ENCODE measurements at regions not wholly inside any gene's neighbourhood (a gene's known extent, or its start where the extent isn't known, plus 50 kb on each side); places are given as distances from the start of the nearest gene placed in this dataset.
A peak's percentile ranks its signal among the peaks of the same experiment; 100 is the strongest.

GRCh38 chr12:7582796-7583195 is 79.2 kb upstream of the CD163 start:
- Histone ChIP-seq H3K9me3 (peaks cover 0 to 19% (median 3%) of the 10 kb centered on the region in 12 donors), H3K4me3 (no peak overlapping the region), H3K4me1 (no peaks in the 10 kb centered on the region), H3K27me3 (no peaks in the 10 kb centered on the region), H3K27ac (no peak overlapping the region), H3K36me3 (no peaks in the 10 kb centered on the region)
- WGBS, 4 donors: 65 to 77% (median 75%) methylated on average over 2 of the region's 2 CpGs
- intact Hi-C loops (cut with DNase I): no loop called here
- DNase-seq (no peak), ATAC-seq (no peak)
- TF ChIP-seq POLR2A (IDR thresholded peaks at IDR 0.05) (no peak), CTCF (IDR thresholded peaks at IDR 0.05) (no peak)

GRCh38 chr12:7581625-7582024 is 78.0 kb upstream of the CD163 start:
- no peak overlapping the region for H3K27ac ChIP-seq
- no peaks in the 10 kb centered on the region for H3K27me3 ChIP-seq
- intact Hi-C loops (cut with DNase I): no loop called here
- TF ChIP-seq CTCF (IDR thresholded peaks at IDR 0.05) (no peak), POLR2A (IDR thresholded peaks at IDR 0.05) (no peak)
- ATAC-seq (no peak), DNase-seq (no peak)
- H3K9me3 ChIP-seq: peaks cover 0 to 14% (median 3%) of the 10 kb centered on the region in 12 donors
- H3K4me1 ChIP-seq: no peaks in the 10 kb centered on the region
- H3K36me3 ChIP-seq: no peaks in the 10 kb centered on the region
- no peak overlapping the region for H3K4me3 ChIP-seq

- intact Hi-C loops (cut with DNase I): no loop called here
- H3K4me3 ChIP-seq: no peak overlapping the region
- H3K9me3 ChIP-seq: peaks cover 0 to 14% (median 3%) of the 10 kb centered on the region in 12 donors
- ATAC-seq: no peak
- no peaks in the 10 kb centered on the region for H3K4me1 ChIP-seq
- no peak overlapping the region for H3K27ac ChIP-seq
- H3K27me3 ChIP-seq: no peaks in the 10 kb centered on the region
- TF ChIP-seq POLR2A (IDR thresholded peaks at IDR 0.05): no peak
- no peak for TF ChIP-seq CTCF (IDR thresholded peaks at IDR 0.05)
- H3K36me3 ChIP-seq: no peaks in the 10 kb centered on the region
- WGBS, 4 donors: 32 to 35% (median 33%) methylated on average over 2 of the region's 2 CpGs
- no peak for DNase-seq
Measured at GRCh38 chr12:7581046-7581445, 77.5 kb upstream of the CD163 start.

- H3K27me3 ChIP-seq: no peaks in the 10 kb centered on the region
- H3K9me3 ChIP-seq: no peaks in the 10 kb centered on the region
- DNase-seq (peak in 2 of 5 donors; percentile 13 to 44), ATAC-seq (peak; percentile 61 to 86 (median 79))
- TF ChIP-seq POLR2A (IDR thresholded peaks at IDR 0.05) (no peak), CTCF (IDR thresholded peaks at IDR 0.05) (no peak)
- intact Hi-C loops (cut with DNase I): no loop called here
- no peak overlapping the region for H3K4me3 ChIP-seq
- H3K4me1 ChIP-seq: peaks cover 0 to 10% (median 0%) of the 10 kb centered on the region in 12 donors
- H3K27ac ChIP-seq: peak overlapping the region in 1 of 12 donors; percentile 83
- no peaks in the 10 kb centered on the region for H3K36me3 ChIP-seq
- 29 to 38% (median 31%) methylated on average over 1 of the region's 1 CpG for WGBS, 4 donors
Measured at GRCh38 chr12:7571257-7571656, 67.7 kb upstream of the CD163 start.
